ENCODE measurements at regions not wholly inside any gene's neighbourhood (a gene's known extent, or its start where the extent isn't known, plus 50 kb on each side); places are given as distances from the start of the nearest gene placed in this dataset.

GRCh38 chr1:218755128-218755527 lies 410.0 kb downstream of the TGFB2 start:
- H3K4me1 ChIP-seq (replicated peaks) = no peaks in the 10 kb centered on the region
- no peaks in the 10 kb centered on the region for H3K9me3 ChIP-seq
- no peak for DNase-seq (ENCODE audit: low spot score)
- TF ChIP-seq POLR2AphosphoS5 (IDR thresholded peaks at IDR 0.05) = no peak
- TF ChIP-seq, protein P1, sequence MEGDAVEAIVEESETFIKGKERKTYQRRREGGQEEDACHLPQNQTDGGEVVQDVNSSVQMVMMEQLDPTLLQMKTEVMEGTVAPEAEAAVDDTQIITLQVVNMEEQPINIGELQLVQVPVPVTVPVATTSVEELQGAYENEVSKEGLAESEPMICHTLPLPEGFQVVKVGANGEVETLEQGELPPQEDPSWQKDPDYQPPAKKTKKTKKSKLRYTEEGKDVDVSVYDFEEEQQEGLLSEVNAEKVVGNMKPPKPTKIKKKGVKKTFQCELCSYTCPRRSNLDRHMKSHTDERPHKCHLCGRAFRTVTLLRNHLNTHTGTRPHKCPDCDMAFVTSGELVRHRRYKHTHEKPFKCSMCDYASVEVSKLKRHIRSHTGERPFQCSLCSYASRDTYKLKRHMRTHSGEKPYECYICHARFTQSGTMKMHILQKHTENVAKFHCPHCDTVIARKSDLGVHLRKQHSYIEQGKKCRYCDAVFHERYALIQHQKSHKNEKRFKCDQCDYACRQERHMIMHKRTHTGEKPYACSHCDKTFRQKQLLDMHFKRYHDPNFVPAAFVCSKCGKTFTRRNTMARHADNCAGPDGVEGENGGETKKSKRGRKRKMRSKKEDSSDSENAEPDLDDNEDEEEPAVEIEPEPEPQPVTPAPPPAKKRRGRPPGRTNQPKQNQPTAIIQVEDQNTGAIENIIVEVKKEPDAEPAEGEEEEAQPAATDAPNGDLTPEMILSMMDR (IDR thresholded peaks at IDR 0.05) = no peak
- TF ChIP-seq POLR2A (IDR thresholded peaks at IDR 0.05) = no peak
- no peak overlapping the region for H3K27ac ChIP-seq
- H3K36me3 ChIP-seq = no peaks in the 10 kb centered on the region
- WGBS = 94% methylated on average over 3 of the region's 3 CpGs
- no peak overlapping the region for H3K4me3 ChIP-seq
- intact Hi-C loops (cut with DNase I) = no loop called here
- H3K27me3 ChIP-seq (replicated peaks; ENCODE audit: insufficient read depth) = no peaks in the 10 kb centered on the region

- Histone ChIP-seq H3K9me3 (no peaks in the 10 kb centered on the region), H3K4me3 (no peak overlapping the region), H3K36me3 (no peaks in the 10 kb centered on the region), H3K27me3 (replicated peaks; ENCODE audit: insufficient read depth) (no peaks in the 10 kb centered on the region), H3K27ac (no peak overlapping the region), H3K4me1 (replicated peaks) (no peaks in the 10 kb centered on the region)
- intact Hi-C loops (cut with DNase I) = no loop called here
- TF ChIP-seq POLR2AphosphoS5 (IDR thresholded peaks at IDR 0.05) (no peak), POLR2A (IDR thresholded peaks at IDR 0.05) (no peak)
- TF ChIP-seq, protein P1 (IDR thresholded peaks at IDR 0.05) = no peak
- 93% methylated on average over 3 of the region's 3 CpGs for WGBS
- no peak for DNase-seq (ENCODE audit: low spot score)
These were observed 413.9 kb upstream of the LYPLAL1 start for GRCh38 chr1:218759795-218760194.

DNA sequence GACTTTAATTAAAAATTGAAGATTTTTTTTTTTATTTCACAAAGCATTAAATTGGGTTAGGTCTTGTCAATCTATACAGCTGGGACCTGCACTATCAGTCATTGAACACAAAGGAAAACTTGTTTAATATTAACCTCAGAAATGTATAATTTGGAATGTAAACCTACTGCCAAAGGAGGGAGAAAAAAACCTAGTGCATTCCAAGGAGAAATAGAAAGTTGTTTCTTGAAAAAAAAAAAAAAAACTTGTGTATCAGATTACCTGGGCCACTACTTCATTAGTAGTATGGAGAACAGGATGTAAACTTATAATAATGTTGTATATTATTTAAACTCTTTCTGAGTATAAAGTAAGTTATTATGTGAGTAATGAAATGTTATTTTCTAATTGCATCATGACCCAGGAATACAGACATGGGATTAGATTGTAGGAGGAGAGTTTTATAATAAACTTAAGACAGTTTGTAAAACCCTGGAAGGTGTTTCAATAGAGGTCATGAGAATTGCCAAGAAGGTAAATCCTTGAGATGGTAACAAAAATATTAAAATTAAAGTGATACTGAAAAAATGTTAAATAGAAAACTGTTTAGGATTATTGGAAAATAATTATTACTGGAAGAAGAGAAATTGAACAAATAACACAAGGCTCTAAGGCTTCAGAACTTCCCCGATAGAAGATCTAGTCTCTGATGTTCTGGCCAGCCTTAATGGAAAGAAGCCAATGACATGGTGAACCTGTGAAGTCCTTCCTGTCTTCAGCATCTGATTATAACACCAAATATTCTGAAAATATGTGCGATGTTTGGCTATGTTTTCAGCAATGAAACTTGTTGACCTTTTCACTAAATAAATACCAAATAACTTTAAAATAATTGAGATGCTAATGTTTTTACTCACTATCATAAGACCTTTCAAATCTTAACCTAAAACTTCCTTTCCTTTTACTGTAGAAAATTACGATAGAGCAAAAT lies 412.8 kb upstream of the LYPLAL1 start:
- no peaks in the 10 kb centered on the region for H3K4me1 ChIP-seq (replicated peaks)
- H3K27ac ChIP-seq = no peak overlapping the region
- H3K36me3 ChIP-seq = no peaks in the 10 kb centered on the region
- intact Hi-C loops (cut with DNase I) = no loop called here
- no peaks in the 10 kb centered on the region for H3K27me3 ChIP-seq (replicated peaks; ENCODE audit: insufficient read depth)
- TF ChIP-seq POLR2A (IDR thresholded peaks at IDR 0.05) (no peak), POLR2AphosphoS5 (IDR thresholded peaks at IDR 0.05) (no peak)
- TF ChIP-seq, protein P1 (IDR thresholded peaks at IDR 0.05) = no peak
- no peak overlapping the region for H3K4me3 ChIP-seq
- H3K9me3 ChIP-seq = no peaks in the 10 kb centered on the region
- WGBS = 57% methylated on average over 3 of the region's 3 CpGs
- DNase-seq (ENCODE audit: low spot score) = no peak

DNA sequence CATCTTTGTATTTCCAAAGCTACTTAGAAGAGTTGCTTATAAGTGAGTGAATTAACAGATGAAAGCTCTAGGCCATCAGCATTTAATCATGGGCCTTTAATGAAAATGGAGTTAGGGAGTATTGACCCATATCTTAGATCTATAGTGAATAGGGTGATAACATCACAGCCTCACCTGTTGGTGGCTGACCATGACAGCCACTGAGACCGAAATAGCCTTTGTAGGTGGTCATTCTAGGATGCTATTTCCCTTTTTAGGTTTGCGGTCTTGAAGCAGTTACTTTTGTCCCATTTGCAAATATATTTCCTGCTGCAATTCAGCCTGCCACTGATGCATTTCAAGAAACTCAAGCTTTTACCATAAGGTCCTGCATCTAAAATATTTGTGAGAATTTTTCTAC lies 410.1 kb upstream of the LYPLAL1 start:
- DNase-seq (ENCODE audit: low spot score) = no peak
- WGBS = 94% methylated on average over 2 of the region's 2 CpGs
- intact Hi-C loops (cut with DNase I) = no loop called here

More for the DNA sequence above, 410.1 kb upstream of the LYPLAL1 start:
- no peak for TF ChIP-seq POLR2AphosphoS5 (IDR thresholded peaks at IDR 0.05)
- TF ChIP-seq, protein P1 (IDR thresholded peaks at IDR 0.05) = no peak
- TF ChIP-seq POLR2A (IDR thresholded peaks at IDR 0.05) = no peak
- Histone ChIP-seq H3K27ac (no peak overlapping the region), H3K4me1 (replicated peaks) (no peaks in the 10 kb centered on the region), H3K4me3 (no peak overlapping the region), H3K9me3 (no peaks in the 10 kb centered on the region), H3K27me3 (replicated peaks; ENCODE audit: insufficient read depth) (no peaks in the 10 kb centered on the region), H3K36me3 (no peaks in the 10 kb centered on the region)
